ENCODE measurements at regions not wholly inside any gene's neighbourhood (a gene's known extent, or its start where the extent isn't known, plus 50 kb on each side); places are given as distances from the start of the nearest gene placed in this dataset.

GRCh38 chr13:91195789-91196188, 151.7 kb upstream of the MIR17HG start:
- Mint-ChIP-seq H3K9me3 (no peaks in the 10 kb centered on the region), H3K4me3 (no peak overlapping the region), H3K27ac (no peak overlapping the region), H3K36me3 (ENCODE audit: low read depth) (no peaks in the 10 kb centered on the region), H3K4me1 (ENCODE audit: low read depth) (no peaks in the 10 kb centered on the region), H3K27me3 (ENCODE audit: low read depth) (peaks cover 5% of the 10 kb centered on the region)
- CTCF ChIA-PET = no interaction called here
- intact Hi-C loops (cut with micrococcal nuclease) = no loop called here
- DNase-seq = no peak

- intact Hi-C loops (cut with micrococcal nuclease) = no loop called here
- no peak for DNase-seq
- CTCF ChIA-PET = no interaction called here
- Mint-ChIP-seq H3K27ac (no peak overlapping the region), H3K9me3 (no peaks in the 10 kb centered on the region), H3K4me1 (ENCODE audit: low read depth) (no peaks in the 10 kb centered on the region), H3K4me3 (no peak overlapping the region), H3K36me3 (ENCODE audit: low read depth) (no peaks in the 10 kb centered on the region), H3K27me3 (ENCODE audit: low read depth) (peaks cover 5% of the 10 kb centered on the region)
Measured at GRCh38 chr13:91196958-91197357, 150.5 kb upstream of the MIR17HG start.

GRCh38 chr13:91199866-91200265, 147.6 kb upstream of the MIR17HG start:
- CTCF ChIA-PET = no interaction called here
- peaks cover 5% of the 10 kb centered on the region for H3K27me3 Mint-ChIP-seq (ENCODE audit: low read depth)
- no peak overlapping the region for H3K27ac Mint-ChIP-seq
- DNase-seq = no peak
- H3K4me1 Mint-ChIP-seq (ENCODE audit: low read depth) = no peaks in the 10 kb centered on the region
- no peak overlapping the region for H3K4me3 Mint-ChIP-seq
- no peaks in the 10 kb centered on the region for H3K36me3 Mint-ChIP-seq (ENCODE audit: low read depth)
- H3K9me3 Mint-ChIP-seq = no peaks in the 10 kb centered on the region
- intact Hi-C loops (cut with micrococcal nuclease) = no loop called here

- Mint-ChIP-seq H3K4me3 (no peak overlapping the region), H3K27ac (no peak overlapping the region), H3K4me1 (ENCODE audit: low read depth) (no peaks in the 10 kb centered on the region), H3K9me3 (no peaks in the 10 kb centered on the region), H3K27me3 (ENCODE audit: low read depth) (peaks cover 5% of the 10 kb centered on the region), H3K36me3 (ENCODE audit: low read depth) (no peaks in the 10 kb centered on the region)
- CTCF ChIA-PET = no interaction called here
- intact Hi-C loops (cut with micrococcal nuclease) = no loop called here
- DNase-seq = no peak
Measured at GRCh38 chr13:91200486-91200885, 147.0 kb upstream of the MIR17HG start.

GRCh38 chr13:91203430-91203829, 144.1 kb upstream of the MIR17HG start:
- intact Hi-C loops (cut with micrococcal nuclease) = no loop called here
- H3K4me1 Mint-ChIP-seq (ENCODE audit: low read depth) = no peaks in the 10 kb centered on the region
- H3K9me3 Mint-ChIP-seq = no peaks in the 10 kb centered on the region
- H3K36me3 Mint-ChIP-seq (ENCODE audit: low read depth) = no peaks in the 10 kb centered on the region
- no peaks in the 10 kb centered on the region for H3K27me3 Mint-ChIP-seq (ENCODE audit: low read depth)
- no peak overlapping the region for H3K4me3 Mint-ChIP-seq
- no peak overlapping the region for H3K27ac Mint-ChIP-seq
- CTCF ChIA-PET = interaction anchor here (0.6 kb wide), 1 partner anchor 263 kb away, joined by 3 read pairs; no protein-coding TSS in a partner anchor
- no peak for DNase-seq

- Mint-ChIP-seq H3K36me3 (ENCODE audit: low read depth) (no peaks in the 10 kb centered on the region), H3K9me3 (no peaks in the 10 kb centered on the region), H3K4me1 (ENCODE audit: low read depth) (no peaks in the 10 kb centered on the region), H3K27me3 (ENCODE audit: low read depth) (peaks cover 10% of the 10 kb centered on the region), H3K27ac (no peak overlapping the region), H3K4me3 (no peak overlapping the region)
- CTCF ChIA-PET = interaction anchor here (0.9 kb wide), 1 partner anchor 8 kb away, joined by 3 read pairs; no protein-coding TSS in a partner anchor
- DNase-seq = no peak
- intact Hi-C loops (cut with micrococcal nuclease) = no loop called here
Measured at GRCh38 chr13:91207261-91207660, 140.2 kb upstream of the MIR17HG start.

GRCh38 chr13:91211510-91211909, 136.0 kb upstream of the MIR17HG start:
- no peak for DNase-seq
- CTCF ChIA-PET = no interaction called here
- Mint-ChIP-seq H3K36me3 (ENCODE audit: low read depth) (no peaks in the 10 kb centered on the region), H3K4me3 (no peak overlapping the region), H3K9me3 (no peaks in the 10 kb centered on the region), H3K27me3 (ENCODE audit: low read depth) (peaks cover 27% of the 10 kb centered on the region), H3K27ac (no peak overlapping the region), H3K4me1 (ENCODE audit: low read depth) (no peaks in the 10 kb centered on the region)
- intact Hi-C loops (cut with micrococcal nuclease) = no loop called here

- Mint-ChIP-seq H3K9me3 (no peaks in the 10 kb centered on the region), H3K4me1 (ENCODE audit: low read depth) (no peaks in the 10 kb centered on the region), H3K36me3 (ENCODE audit: low read depth) (no peaks in the 10 kb centered on the region), H3K4me3 (no peak overlapping the region), H3K27me3 (ENCODE audit: low read depth) (peaks cover 27% of the 10 kb centered on the region), H3K27ac (no peak overlapping the region)
- intact Hi-C loops (cut with micrococcal nuclease) = no loop called here
- CTCF ChIA-PET = no interaction called here
- DNase-seq = no peak
Measured at GRCh38 chr13:91212231-91212630, 135.3 kb upstream of the MIR17HG start.

- no peaks in the 10 kb centered on the region for H3K36me3 Mint-ChIP-seq (ENCODE audit: low read depth)
- DNase-seq = no peak
- H3K27me3 Mint-ChIP-seq (ENCODE audit: low read depth) = peaks cover 27% of the 10 kb centered on the region
- no peak overlapping the region for H3K27ac Mint-ChIP-seq
- CTCF ChIA-PET = no interaction called here
- no peaks in the 10 kb centered on the region for H3K4me1 Mint-ChIP-seq (ENCODE audit: low read depth)
- H3K4me3 Mint-ChIP-seq = no peak overlapping the region
- no peaks in the 10 kb centered on the region for H3K9me3 Mint-ChIP-seq
- intact Hi-C loops (cut with micrococcal nuclease) = no loop called here
Measured at GRCh38 chr13:91214031-91214430, 133.5 kb upstream of the MIR17HG start.

- Mint-ChIP-seq H3K9me3 (no peaks in the 10 kb centered on the region), H3K27ac (no peak overlapping the region), H3K36me3 (ENCODE audit: low read depth) (no peaks in the 10 kb centered on the region), H3K27me3 (ENCODE audit: low read depth) (peaks cover 17% of the 10 kb centered on the region), H3K4me3 (no peak overlapping the region), H3K4me1 (ENCODE audit: low read depth) (no peaks in the 10 kb centered on the region)
- intact Hi-C loops (cut with micrococcal nuclease) = no loop called here
- no peak for DNase-seq
- CTCF ChIA-PET = no interaction called here
Measured at GRCh38 chr13:91216928-91217700, 130.4 kb upstream of the MIR17HG start.

GRCh38 chr13:91219201-91219600, 128.3 kb upstream of the MIR17HG start:
- Mint-ChIP-seq H3K27me3 (ENCODE audit: low read depth) (peaks cover 6% of the 10 kb centered on the region), H3K4me3 (no peak overlapping the region), H3K4me1 (ENCODE audit: low read depth) (no peaks in the 10 kb centered on the region), H3K27ac (no peak overlapping the region), H3K36me3 (ENCODE audit: low read depth) (no peaks in the 10 kb centered on the region), H3K9me3 (no peaks in the 10 kb centered on the region)
- CTCF ChIA-PET = no interaction called here
- intact Hi-C loops (cut with micrococcal nuclease) = no loop called here
- DNase-seq = no peak

- Mint-ChIP-seq H3K4me1 (ENCODE audit: low read depth) (no peaks in the 10 kb centered on the region), H3K27me3 (ENCODE audit: low read depth) (peaks cover 3% of the 10 kb centered on the region), H3K9me3 (no peaks in the 10 kb centered on the region), H3K36me3 (ENCODE audit: low read depth) (no peaks in the 10 kb centered on the region), H3K27ac (no peak overlapping the region), H3K4me3 (no peak overlapping the region)
- no peak for DNase-seq
- CTCF ChIA-PET = no interaction called here
- intact Hi-C loops (cut with micrococcal nuclease) = no loop called here
Measured at GRCh38 chr13:91220872-91221271, 126.6 kb upstream of the MIR17HG start.

- Mint-ChIP-seq H3K4me3 (no peak overlapping the region), H3K9me3 (no peaks in the 10 kb centered on the region), H3K27me3 (ENCODE audit: low read depth) (peaks cover 10% of the 10 kb centered on the region), H3K27ac (no peak overlapping the region), H3K4me1 (ENCODE audit: low read depth) (no peaks in the 10 kb centered on the region), H3K36me3 (ENCODE audit: low read depth) (no peaks in the 10 kb centered on the region)
- no peak for DNase-seq
- CTCF ChIA-PET = no interaction called here
- intact Hi-C loops (cut with micrococcal nuclease) = no loop called here
Measured at GRCh38 chr13:91228108-91228507, 119.4 kb upstream of the MIR17HG start.

Measured in activated naive CD4-positive, alpha-beta T cell treated with anti-CD3 and anti-CD28 coated beads for 36 hours (primary cell).